ENCODE measurements at regions not wholly inside any gene's neighbourhood (a gene's known extent, or its start where the extent isn't known, plus 50 kb on each side); places are given as distances from the start of the nearest gene placed in this dataset.

DNA sequence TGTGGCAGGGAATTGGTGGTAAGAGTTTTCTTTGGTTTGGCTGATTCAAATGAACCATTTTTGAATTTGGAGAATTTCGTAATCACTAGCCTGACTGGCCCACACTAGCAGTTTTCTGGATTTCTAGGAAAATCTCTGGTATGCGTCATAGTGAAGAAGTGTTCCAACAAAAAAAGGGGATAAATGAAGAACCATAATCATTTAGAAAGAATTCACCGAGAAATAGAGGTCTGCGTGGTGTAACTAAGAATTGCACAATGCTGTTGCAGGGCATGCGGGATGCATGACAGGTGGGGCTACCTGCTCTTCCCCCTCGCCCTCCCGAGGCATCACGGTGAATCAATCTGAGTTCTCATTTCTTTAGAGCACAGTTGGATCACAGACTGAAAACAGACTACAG is 232.3 kb upstream of the PAPPA start:
- Mint-ChIP-seq H3K4me1 (ENCODE audit: unreplicated experiment) (peaks cover 10% of the 10 kb centered on the region), H3K27ac (ENCODE audit: unreplicated experiment) (no peak overlapping the region), H3K36me3 (ENCODE audit: unreplicated experiment) (peaks cover 1% of the 10 kb centered on the region), H3K9me3 (ENCODE audit: unreplicated experiment) (no peaks in the 10 kb centered on the region), H3K4me3 (ENCODE audit: unreplicated experiment) (no peak overlapping the region), H3K27me3 (ENCODE audit: unreplicated experiment) (no peaks in the 10 kb centered on the region)
- TF ChIP-seq, protein P1, sequence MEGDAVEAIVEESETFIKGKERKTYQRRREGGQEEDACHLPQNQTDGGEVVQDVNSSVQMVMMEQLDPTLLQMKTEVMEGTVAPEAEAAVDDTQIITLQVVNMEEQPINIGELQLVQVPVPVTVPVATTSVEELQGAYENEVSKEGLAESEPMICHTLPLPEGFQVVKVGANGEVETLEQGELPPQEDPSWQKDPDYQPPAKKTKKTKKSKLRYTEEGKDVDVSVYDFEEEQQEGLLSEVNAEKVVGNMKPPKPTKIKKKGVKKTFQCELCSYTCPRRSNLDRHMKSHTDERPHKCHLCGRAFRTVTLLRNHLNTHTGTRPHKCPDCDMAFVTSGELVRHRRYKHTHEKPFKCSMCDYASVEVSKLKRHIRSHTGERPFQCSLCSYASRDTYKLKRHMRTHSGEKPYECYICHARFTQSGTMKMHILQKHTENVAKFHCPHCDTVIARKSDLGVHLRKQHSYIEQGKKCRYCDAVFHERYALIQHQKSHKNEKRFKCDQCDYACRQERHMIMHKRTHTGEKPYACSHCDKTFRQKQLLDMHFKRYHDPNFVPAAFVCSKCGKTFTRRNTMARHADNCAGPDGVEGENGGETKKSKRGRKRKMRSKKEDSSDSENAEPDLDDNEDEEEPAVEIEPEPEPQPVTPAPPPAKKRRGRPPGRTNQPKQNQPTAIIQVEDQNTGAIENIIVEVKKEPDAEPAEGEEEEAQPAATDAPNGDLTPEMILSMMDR (IDR thresholded peaks at IDR 0.05), result no peak
- DNase-seq (ENCODE audit: extremely low spot score, unreplicated experiment), result no peak

DNA sequence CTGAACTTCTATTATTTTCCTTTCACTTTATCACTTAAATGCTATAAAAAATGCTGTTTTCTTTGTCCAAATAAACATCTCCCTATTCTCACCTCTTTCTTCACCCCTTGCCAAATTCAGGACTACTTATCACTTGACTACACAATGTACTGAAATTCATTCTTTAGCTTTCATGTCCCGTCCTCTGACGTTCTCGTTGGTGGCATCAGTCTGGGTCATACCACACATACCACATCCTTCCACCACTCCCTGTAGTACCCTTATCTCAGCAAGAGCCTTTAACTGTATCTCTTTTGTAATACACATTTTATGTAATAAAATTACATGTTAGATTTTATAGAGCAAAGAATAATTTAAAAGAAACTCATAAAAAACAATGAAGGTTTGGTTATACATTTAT is 231.1 kb upstream of the PAPPA start:
- Mint-ChIP-seq H3K36me3 (ENCODE audit: unreplicated experiment) (no peaks in the 10 kb centered on the region), H3K9me3 (ENCODE audit: unreplicated experiment) (no peaks in the 10 kb centered on the region), H3K4me1 (ENCODE audit: unreplicated experiment) (peaks cover 10% of the 10 kb centered on the region), H3K27ac (ENCODE audit: unreplicated experiment) (no peak overlapping the region), H3K27me3 (ENCODE audit: unreplicated experiment) (no peaks in the 10 kb centered on the region), H3K4me3 (ENCODE audit: unreplicated experiment) (no peak overlapping the region)
- TF ChIP-seq, protein P1 (IDR thresholded peaks at IDR 0.05), result no peak
- no peak for DNase-seq (ENCODE audit: extremely low spot score, unreplicated experiment)

DNA sequence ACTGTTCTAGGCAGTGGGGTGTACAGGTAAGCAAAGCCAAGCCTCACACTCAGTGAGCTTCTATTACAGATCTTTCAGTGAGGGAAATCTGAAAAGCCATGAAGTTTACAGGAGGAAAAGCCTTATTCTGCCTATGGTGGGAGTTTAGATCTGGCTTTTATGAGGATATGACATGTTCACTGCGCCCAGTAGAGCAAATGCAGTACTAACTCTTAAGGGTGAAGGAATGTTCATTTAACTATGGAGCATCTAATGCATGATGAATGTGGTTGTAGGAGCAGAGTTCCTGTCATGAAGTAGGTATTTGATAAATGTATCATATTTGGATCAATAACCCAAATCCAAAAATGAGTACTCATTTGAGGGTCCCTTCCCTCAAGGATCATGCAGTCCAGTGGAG is 230.2 kb upstream of the PAPPA start:
- Mint-ChIP-seq H3K27me3 (ENCODE audit: unreplicated experiment) (no peaks in the 10 kb centered on the region), H3K4me1 (ENCODE audit: unreplicated experiment) (peaks cover 10% of the 10 kb centered on the region), H3K4me3 (ENCODE audit: unreplicated experiment) (no peak overlapping the region), H3K36me3 (ENCODE audit: unreplicated experiment) (no peaks in the 10 kb centered on the region), H3K27ac (ENCODE audit: unreplicated experiment) (no peak overlapping the region), H3K9me3 (ENCODE audit: unreplicated experiment) (no peaks in the 10 kb centered on the region)
- DNase-seq (ENCODE audit: extremely low spot score, unreplicated experiment), result no peak
- TF ChIP-seq, protein P1 (IDR thresholded peaks at IDR 0.05), result no peak

DNA sequence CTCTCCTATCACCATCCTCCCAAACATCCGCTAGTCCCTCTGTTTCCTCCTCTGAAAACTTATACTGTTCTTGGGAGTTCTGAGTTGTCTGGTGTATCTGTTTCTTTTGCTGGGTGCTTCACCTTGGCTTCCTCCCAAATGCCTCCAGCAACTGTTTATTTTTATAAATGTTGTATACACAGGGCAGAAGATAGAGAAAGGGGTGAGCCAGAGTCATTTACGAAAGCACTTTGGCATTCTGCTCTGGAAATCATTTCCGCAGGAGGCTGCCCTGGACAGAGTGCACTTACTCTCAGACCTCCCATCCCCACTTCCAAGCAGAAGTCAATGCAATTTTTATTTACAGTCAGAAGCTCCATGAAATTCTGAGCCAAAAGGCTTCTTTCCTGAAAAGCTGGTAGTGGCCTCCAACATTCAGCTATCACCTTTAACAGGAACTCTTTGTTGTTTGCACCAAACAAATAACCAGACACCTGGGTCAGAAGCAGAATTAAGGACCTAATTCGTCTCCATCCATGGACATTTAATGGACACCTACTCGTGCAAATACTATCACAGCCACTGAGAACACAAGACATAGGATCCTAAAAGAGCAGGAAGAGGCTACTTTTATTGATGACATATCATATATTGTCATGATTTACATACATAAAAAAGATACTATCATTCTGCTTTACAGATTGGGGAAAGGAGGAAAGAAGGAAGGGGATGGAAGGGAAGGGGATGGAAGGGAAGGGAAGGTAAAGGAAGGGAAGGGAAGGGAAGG is 229.5 kb upstream of the PAPPA start:
- H3K27ac Mint-ChIP-seq (ENCODE audit: unreplicated experiment), result peak overlapping the region; percentile 52
- TF ChIP-seq, protein P1 (IDR thresholded peaks at IDR 0.05), result no peak
- no peak for DNase-seq (ENCODE audit: extremely low spot score, unreplicated experiment)
- no peaks in the 10 kb centered on the region for H3K36me3 Mint-ChIP-seq (ENCODE audit: unreplicated experiment)
- H3K27me3 Mint-ChIP-seq (ENCODE audit: unreplicated experiment), result no peaks in the 10 kb centered on the region
- no peaks in the 10 kb centered on the region for H3K9me3 Mint-ChIP-seq (ENCODE audit: unreplicated experiment)
- no peak overlapping the region for H3K4me3 Mint-ChIP-seq (ENCODE audit: unreplicated experiment)
- H3K4me1 Mint-ChIP-seq (ENCODE audit: unreplicated experiment), result peaks cover 10% of the 10 kb centered on the region

DNA sequence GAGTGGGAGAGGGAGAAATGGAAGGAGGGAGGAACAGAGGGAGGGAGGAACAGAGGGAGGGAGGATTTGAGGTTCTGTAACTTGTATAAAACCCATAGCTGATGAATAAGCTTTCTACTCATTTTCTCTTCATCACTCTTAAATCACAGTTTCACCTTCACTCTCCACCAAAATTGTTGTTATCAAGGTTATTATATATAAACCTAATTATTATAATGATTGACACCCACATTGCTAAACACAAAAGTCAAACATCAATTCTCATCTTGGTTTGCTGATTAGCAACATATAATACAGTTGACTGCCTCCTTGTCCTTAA is 229.0 kb upstream of the PAPPA start:
- H3K36me3 Mint-ChIP-seq (ENCODE audit: unreplicated experiment), result no peaks in the 10 kb centered on the region
- TF ChIP-seq, protein P1 (IDR thresholded peaks at IDR 0.05), result no peak
- peaks cover 10% of the 10 kb centered on the region for H3K4me1 Mint-ChIP-seq (ENCODE audit: unreplicated experiment)
- H3K27ac Mint-ChIP-seq (ENCODE audit: unreplicated experiment), result no peak overlapping the region
- no peaks in the 10 kb centered on the region for H3K27me3 Mint-ChIP-seq (ENCODE audit: unreplicated experiment)
- H3K4me3 Mint-ChIP-seq (ENCODE audit: unreplicated experiment), result no peak overlapping the region
- H3K9me3 Mint-ChIP-seq (ENCODE audit: unreplicated experiment), result no peaks in the 10 kb centered on the region
- DNase-seq (ENCODE audit: extremely low spot score, unreplicated experiment), result no peak
